ENCODE measurements at regions not wholly inside any gene's neighbourhood (a gene's known extent, or its start where the extent isn't known, plus 50 kb on each side); places are given as distances from the start of the nearest gene placed in this dataset.

DNA sequence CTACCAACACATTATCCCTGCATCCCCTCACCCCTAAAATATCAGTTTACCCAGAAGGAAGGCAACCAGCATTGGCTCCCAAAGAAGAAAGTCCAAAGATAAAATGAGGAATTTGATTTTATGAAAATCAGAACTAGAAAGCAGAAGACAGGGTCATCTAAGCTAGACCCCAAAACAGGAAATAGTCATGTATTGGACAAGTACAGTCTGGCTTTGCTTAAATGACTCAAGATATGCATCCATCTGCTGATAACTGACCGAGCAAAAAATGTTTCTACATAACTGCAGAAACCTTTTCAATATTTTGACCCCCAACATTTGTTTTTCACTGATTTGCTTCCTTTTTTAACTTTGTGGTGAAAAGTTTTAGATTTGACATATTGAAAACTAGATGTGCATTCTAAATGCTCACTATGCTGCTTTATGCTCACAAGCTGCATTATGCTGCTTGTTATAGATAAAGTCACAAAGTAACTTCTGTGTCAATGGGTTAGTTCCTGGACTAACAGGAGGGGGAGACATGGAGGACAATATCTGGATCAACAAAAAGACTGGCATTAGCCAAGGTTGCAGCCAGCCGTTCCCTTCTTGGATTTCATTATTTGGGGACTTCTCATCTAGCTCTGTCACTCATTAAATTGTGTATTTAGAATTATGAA, 227.0 kb downstream of the INHBA start:
- H3K9ac ChIP-seq (ENCODE audit: low read length), result no peak overlapping the region
- no peaks in the 10 kb centered on the region for H3K36me3 ChIP-seq (ENCODE audit: control insufficient read depth, insufficient read depth, low read length)
- H3K27ac ChIP-seq (ENCODE audit: low read depth, low read length), result no peak overlapping the region
- H3K27me3 ChIP-seq (ENCODE audit: control insufficient read depth, insufficient read depth, low read length), result no peaks in the 10 kb centered on the region
- H3K4me3 ChIP-seq (ENCODE audit: low read length), result no peak overlapping the region
- H3K4me1 ChIP-seq (ENCODE audit: control insufficient read depth, insufficient read depth, low read length), result no peaks in the 10 kb centered on the region

GRCh38 chr7:41472427-41473125, 230.3 kb downstream of the INHBA start:
- Histone ChIP-seq H3K4me1 (ENCODE audit: control insufficient read depth, insufficient read depth, low read length) (no peaks in the 10 kb centered on the region), H3K9ac (ENCODE audit: low read length) (no peak overlapping the region), H3K27me3 (ENCODE audit: control insufficient read depth, insufficient read depth, low read length) (no peaks in the 10 kb centered on the region), H3K36me3 (ENCODE audit: control insufficient read depth, insufficient read depth, low read length) (no peaks in the 10 kb centered on the region), H3K27ac (ENCODE audit: low read depth, low read length) (no peak overlapping the region), H3K4me3 (ENCODE audit: low read length) (no peak overlapping the region)

GRCh38 chr7:41470081-41470480, 232.8 kb downstream of the INHBA start:
- no peaks in the 10 kb centered on the region for H3K36me3 ChIP-seq (ENCODE audit: control insufficient read depth, insufficient read depth, low read length)
- no peaks in the 10 kb centered on the region for H3K27me3 ChIP-seq (ENCODE audit: control insufficient read depth, insufficient read depth, low read length)
- no peaks in the 10 kb centered on the region for H3K4me1 ChIP-seq (ENCODE audit: control insufficient read depth, insufficient read depth, low read length)
- no peak overlapping the region for H3K27ac ChIP-seq (ENCODE audit: low read depth, low read length)
- H3K9ac ChIP-seq (ENCODE audit: low read length), result no peak overlapping the region
- H3K4me3 ChIP-seq (ENCODE audit: low read length), result no peak overlapping the region

- H3K27ac ChIP-seq (ENCODE audit: low read depth, low read length), result no peak overlapping the region
- H3K4me1 ChIP-seq (ENCODE audit: control insufficient read depth, insufficient read depth, low read length), result no peaks in the 10 kb centered on the region
- H3K9ac ChIP-seq (ENCODE audit: low read length), result no peak overlapping the region
- no peak overlapping the region for H3K4me3 ChIP-seq (ENCODE audit: low read length)
- H3K27me3 ChIP-seq (ENCODE audit: control insufficient read depth, insufficient read depth, low read length), result no peaks in the 10 kb centered on the region
- no peaks in the 10 kb centered on the region for H3K36me3 ChIP-seq (ENCODE audit: control insufficient read depth, insufficient read depth, low read length)
Observed at GRCh38 chr7:41467596-41467995, 235.3 kb downstream of the INHBA start.

DNA sequence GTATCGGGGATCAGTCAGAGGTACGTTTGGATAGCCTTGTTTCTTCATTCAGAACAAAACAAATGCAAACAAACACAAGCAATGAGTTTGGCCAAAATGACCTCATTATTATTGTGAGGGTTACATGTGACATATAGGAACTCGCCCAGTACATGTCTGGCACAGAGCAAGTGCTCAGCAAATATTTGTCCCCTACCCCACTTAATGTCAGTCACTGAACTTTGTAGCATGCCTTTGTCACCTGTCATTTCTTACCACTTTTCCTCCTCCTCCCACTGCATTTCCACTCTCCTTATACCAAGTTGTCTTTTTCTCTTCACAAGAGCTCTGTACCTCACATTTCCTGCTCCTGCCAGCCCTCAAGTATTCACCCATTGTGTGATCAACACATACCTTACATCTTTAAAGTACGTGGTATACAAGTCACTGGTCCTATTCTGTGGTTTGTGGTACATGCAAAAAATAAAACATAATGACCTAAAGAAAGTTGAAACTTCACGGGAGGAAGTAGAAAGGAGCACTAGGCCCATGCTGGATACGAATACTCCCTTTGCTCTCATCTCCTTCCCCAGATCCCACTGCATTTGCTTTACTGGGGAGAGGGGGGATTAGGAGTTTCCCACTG, 236.0 kb downstream of the INHBA start:
- Histone ChIP-seq H3K9ac (ENCODE audit: low read length) (no peak overlapping the region), H3K36me3 (ENCODE audit: control insufficient read depth, insufficient read depth, low read length) (no peaks in the 10 kb centered on the region), H3K27ac (ENCODE audit: low read depth, low read length) (no peak overlapping the region), H3K27me3 (ENCODE audit: control insufficient read depth, insufficient read depth, low read length) (no peaks in the 10 kb centered on the region), H3K4me1 (ENCODE audit: control insufficient read depth, insufficient read depth, low read length) (no peaks in the 10 kb centered on the region), H3K4me3 (ENCODE audit: low read length) (no peak overlapping the region)

- Histone ChIP-seq H3K9ac (ENCODE audit: low read length) (no peak overlapping the region), H3K27ac (ENCODE audit: low read depth, low read length) (no peak overlapping the region), H3K4me3 (ENCODE audit: low read length) (no peak overlapping the region), H3K36me3 (ENCODE audit: control insufficient read depth, insufficient read depth, low read length) (no peaks in the 10 kb centered on the region), H3K4me1 (ENCODE audit: control insufficient read depth, insufficient read depth, low read length) (no peaks in the 10 kb centered on the region), H3K27me3 (ENCODE audit: control insufficient read depth, insufficient read depth, low read length) (no peaks in the 10 kb centered on the region)
Observed at GRCh38 chr7:41465571-41465970, 237.3 kb downstream of the INHBA start.

GRCh38 chr7:41463770-41464470, 239.0 kb downstream of the INHBA start:
- H3K36me3 ChIP-seq (ENCODE audit: control insufficient read depth, insufficient read depth, low read length), result no peaks in the 10 kb centered on the region
- no peaks in the 10 kb centered on the region for H3K27me3 ChIP-seq (ENCODE audit: control insufficient read depth, insufficient read depth, low read length)
- no peak overlapping the region for H3K4me3 ChIP-seq (ENCODE audit: low read length)
- no peak overlapping the region for H3K9ac ChIP-seq (ENCODE audit: low read length)
- no peaks in the 10 kb centered on the region for H3K4me1 ChIP-seq (ENCODE audit: control insufficient read depth, insufficient read depth, low read length)
- H3K27ac ChIP-seq (ENCODE audit: low read depth, low read length), result no peak overlapping the region

- Histone ChIP-seq H3K9ac (ENCODE audit: low read length) (no peak overlapping the region), H3K4me3 (ENCODE audit: low read length) (no peak overlapping the region), H3K27ac (ENCODE audit: low read depth, low read length) (no peak overlapping the region), H3K36me3 (ENCODE audit: control insufficient read depth, insufficient read depth, low read length) (no peaks in the 10 kb centered on the region), H3K4me1 (ENCODE audit: control insufficient read depth, insufficient read depth, low read length) (no peaks in the 10 kb centered on the region), H3K27me3 (ENCODE audit: control insufficient read depth, insufficient read depth, low read length) (no peaks in the 10 kb centered on the region)
Observed at GRCh38 chr7:41459623-41460261, 243.1 kb downstream of the INHBA start.

DNA sequence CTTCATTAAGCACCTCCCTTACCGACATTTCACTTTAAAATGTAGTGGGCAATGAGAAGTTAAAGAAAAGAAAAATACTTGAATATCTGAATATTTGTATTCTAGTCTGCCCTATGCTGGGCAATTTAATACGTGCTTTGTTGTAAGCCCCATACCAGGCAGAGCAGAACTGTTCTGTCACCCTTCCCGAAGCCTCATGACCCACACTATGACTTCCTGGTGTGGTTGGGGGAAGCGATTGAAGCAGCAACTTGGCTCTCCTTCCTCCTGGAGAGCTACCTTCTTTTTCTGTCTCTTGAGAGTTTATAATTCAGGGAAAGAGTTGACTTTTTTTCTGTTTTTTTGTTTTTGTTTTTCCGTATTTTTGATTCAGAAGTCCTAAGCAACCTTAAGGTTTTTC, 243.7 kb downstream of the INHBA start:
- Histone ChIP-seq H3K27me3 (ENCODE audit: control insufficient read depth, insufficient read depth, low read length) (no peaks in the 10 kb centered on the region), H3K9ac (ENCODE audit: low read length) (no peak overlapping the region), H3K4me1 (ENCODE audit: control insufficient read depth, insufficient read depth, low read length) (no peaks in the 10 kb centered on the region), H3K4me3 (ENCODE audit: low read length) (no peak overlapping the region), H3K36me3 (ENCODE audit: control insufficient read depth, insufficient read depth, low read length) (no peaks in the 10 kb centered on the region), H3K27ac (ENCODE audit: low read depth, low read length) (no peak overlapping the region)

DNA sequence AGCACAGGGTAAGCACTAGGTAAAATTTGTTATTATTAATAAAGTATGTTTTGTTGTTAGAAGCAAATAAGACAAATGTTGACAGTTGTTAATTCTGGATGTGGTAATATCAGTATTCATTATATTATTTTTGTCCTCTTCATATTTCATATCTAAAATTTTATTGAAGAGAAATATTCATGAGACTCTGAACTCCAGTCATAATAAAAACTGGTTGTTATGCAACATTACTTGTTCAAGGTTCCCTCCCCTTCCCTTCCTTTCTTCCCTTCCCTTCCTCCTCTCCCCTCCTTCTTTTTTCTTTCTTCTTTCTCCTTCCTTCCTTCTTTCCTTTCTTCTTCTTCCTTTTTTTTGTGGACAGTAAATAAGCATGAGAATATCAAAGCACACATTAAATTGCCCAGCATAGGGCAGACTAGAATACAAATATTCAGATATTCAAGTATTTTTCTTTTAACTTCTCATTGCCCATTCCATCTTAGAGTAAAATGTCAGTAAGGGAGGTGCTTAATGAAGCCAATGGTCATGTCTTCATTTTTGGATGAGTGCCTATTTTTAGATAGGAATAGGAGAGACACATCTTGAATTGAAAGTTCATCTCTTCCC, 245.0 kb downstream of the INHBA start:
- Histone ChIP-seq H3K4me3 (ENCODE audit: low read length) (no peak overlapping the region), H3K27ac (ENCODE audit: low read depth, low read length) (no peak overlapping the region), H3K9ac (ENCODE audit: low read length) (no peak overlapping the region)

GRCh38 chr7:41451826-41452225, 251.1 kb downstream of the INHBA start:
- H3K4me1 ChIP-seq (ENCODE audit: control insufficient read depth, insufficient read depth, low read length), result no peaks in the 10 kb centered on the region
- no peaks in the 10 kb centered on the region for H3K27me3 ChIP-seq (ENCODE audit: control insufficient read depth, insufficient read depth, low read length)
- H3K36me3 ChIP-seq (ENCODE audit: control insufficient read depth, insufficient read depth, low read length), result no peaks in the 10 kb centered on the region
- H3K4me3 ChIP-seq (ENCODE audit: low read length), result no peak overlapping the region
- H3K9ac ChIP-seq (ENCODE audit: low read length), result no peak overlapping the region
- H3K27ac ChIP-seq (ENCODE audit: low read depth, low read length), result no peak overlapping the region

More for the DNA sequence above, 245.0 kb downstream of the INHBA start:
- Histone ChIP-seq H3K4me1 (ENCODE audit: control insufficient read depth, insufficient read depth, low read length) (no peaks in the 10 kb centered on the region), H3K27me3 (ENCODE audit: control insufficient read depth, insufficient read depth, low read length) (no peaks in the 10 kb centered on the region), H3K36me3 (ENCODE audit: control insufficient read depth, insufficient read depth, low read length) (no peaks in the 10 kb centered on the region)

- Histone ChIP-seq H3K9ac (ENCODE audit: low read length) (no peak overlapping the region), H3K27ac (ENCODE audit: low read depth, low read length) (no peak overlapping the region), H3K4me1 (ENCODE audit: control insufficient read depth, insufficient read depth, low read length) (no peaks in the 10 kb centered on the region), H3K36me3 (ENCODE audit: control insufficient read depth, insufficient read depth, low read length) (no peaks in the 10 kb centered on the region), H3K4me3 (ENCODE audit: low read length) (no peak overlapping the region), H3K27me3 (ENCODE audit: control insufficient read depth, insufficient read depth, low read length) (no peaks in the 10 kb centered on the region)
Observed at GRCh38 chr7:41449694-41450093, 253.2 kb downstream of the INHBA start.

Measured in rectal smooth muscle tissue (tissue), 1 donor.